SK-N-SH (cell line): ENCODE measurements at regions not wholly inside any gene's neighbourhood (a gene's known extent, or its start where the extent isn't known, plus 50 kb on each side); places are given as distances from the start of the nearest gene placed in this dataset.

ENCODE experiments used
- CTCF ChIA-PET: fragments of 300-600, 350-600 bp; formaldehyde crosslinking; extraction: SDS; loops from one replicate; lab custom pipeline; 2021; lab: Yijun Ruan, JAX
- POLR2A ChIA-PET: fragments of 350-600 bp; sonication (Branson Sonifier 250); formaldehyde crosslinking; extraction: SDS; loops from one replicate; lab custom pipeline; 2020; ENCODE audit warnings: antibody characterized with exemption, inconsistent platforms; lab: Yijun Ruan, JAX
- DNase-seq: peaks from one replicate; pipeline ENCODE4 v3.0.0; 2012
- H2AFZ ChIP-seq: fragments of 200-600 bp; sonication (generic); 2 replicates; pipeline ENCODE4 v1.8.1; 2016; ENCODE audit warnings: antibody characterized with exemption, mild to moderate bottlenecking, low read depth
- H3F3A ChIP-seq: fragments of 200-600 bp; sonication (generic); replicated peaks from 2 replicates; pipeline ENCODE3; 2016; ENCODE audit warnings: antibody characterized with exemption, mild to moderate bottlenecking; ENCODE audit not compliant: insufficient read depth
- H3K27ac ChIP-seq, 2 experiments: fragments of 200-500 bp in 1 of 2; fragments of 200-600 bp in 1 of 2; sonication (Bioruptor generic) in 1 of 2; sonication (generic), shearing (Covaris generic) in 1 of 2; 2 replicates each; pipeline versions ENCODE4 v1.5.1 to v1.6.1; 2014 to 2016; ENCODE audit warnings: low read depth in 2 of 2, inconsistent platforms in 1 of 2, low read length in 1 of 2, mild to moderate bottlenecking in 1 of 2, mixed read lengths in 1 of 2
- H3K27me3 ChIP-seq: fragments of 200-600 bp; sonication (generic), shearing (Covaris generic); 2 replicates; pipeline ENCODE4 v1.6.1; 2016; ENCODE audit warnings: mixed run types; ENCODE audit not compliant: insufficient read depth
- H3K36me3 ChIP-seq, 2 experiments: fragments of 200-500 bp in 1 of 2; fragments of 200-600 bp in 1 of 2; sonication (Bioruptor generic) in 1 of 2; sonication (generic) in 1 of 2; replicated peaks in 1 of 2; 2 replicates each; pipeline versions ENCODE3 to v1.5.1; 2014 to 2016; ENCODE audit warnings: low read length in 1 of 2, mild to moderate bottlenecking in 1 of 2; ENCODE audit not compliant: insufficient read depth in 2 of 2, control insufficient read depth in 1 of 2
- H3K4me1 ChIP-seq, 2 experiments: fragments of 200-500 bp in 1 of 2; fragments of 200-600 bp in 1 of 2; sonication (Bioruptor generic) in 1 of 2; sonication (generic), shearing (Covaris generic) in 1 of 2; 2 replicates each; pipeline versions ENCODE4 v1.5.1 to v1.6.1; 2014 to 2016; ENCODE audit warnings: low read depth in 1 of 2, low read length in 1 of 2, mixed run types in 1 of 2; ENCODE audit not compliant: insufficient read depth in 2 of 2, control insufficient read depth in 1 of 2
- H3K4me2 ChIP-seq: fragments of 200-600 bp; sonication (generic), shearing (Covaris generic); 2 replicates; pipeline ENCODE4 v1.6.1; 2017; ENCODE audit warnings: mixed run types
- H3K4me3 ChIP-seq, 2 experiments: fragments of 200-500 bp in 1 of 2; fragments of 200-600 bp in 1 of 2; sonication (Bioruptor generic) in 1 of 2; sonication (generic), shearing (Covaris generic) in 1 of 2; 2 replicates each; pipeline versions ENCODE4 v1.5.1 to v1.8.1; 2014 to 2016; ENCODE audit warnings: low read depth in 2 of 2, inconsistent platforms in 1 of 2, low read length in 1 of 2, mild to moderate bottlenecking in 1 of 2, mixed read lengths in 1 of 2, moderate library complexity in 1 of 2
- H3K79me2 ChIP-seq: fragments of 200-600 bp; sonication (generic); 2 replicates; pipeline ENCODE4 v1.8.1; 2017; ENCODE audit warnings: mild to moderate bottlenecking; ENCODE audit not compliant: insufficient read depth
- H3K9ac ChIP-seq: fragments of 200-600 bp; sonication (generic); 2 replicates; pipeline ENCODE4 v1.6.1; 2017; ENCODE audit warnings: mixed run types
- H3K9me2 ChIP-seq: fragments of 200-600 bp; sonication (generic); 2 replicates; pipeline ENCODE4 v1.6.1; 2017; ENCODE audit warnings: mixed run types
- H3K9me3 ChIP-seq: fragments of 200-600 bp; sonication (generic); 2 replicates; pipeline ENCODE4 v1.6.1; 2017; ENCODE audit warnings: mixed run types, mild to moderate bottlenecking, moderate library complexity
- H4K20me1 ChIP-seq: fragments of 200-600 bp; sonication (generic); 2 replicates; pipeline ENCODE4 v1.6.1; 2017; ENCODE audit warnings: mild to moderate bottlenecking, mixed run types; ENCODE audit not compliant: insufficient read depth
- CTCF ChIP-seq: fragments of 200-600 bp; sonication (generic); IDR thresholded peaks from 2 replicates; pipeline ENCODE4 v1.6.1; 2017; ENCODE audit warnings: antibody characterized with exemption, mild to moderate bottlenecking, moderate library complexity
- ELF1 ChIP-seq: IDR thresholded peaks from 2 replicates; pipeline ENCODE4 v1.4.0; 2012
- EZH2phosphoT487 ChIP-seq: fragments of 200-600 bp; sonication (generic); IDR thresholded peaks from 2 replicates; pipeline ENCODE4 v1.6.1; 2017; ENCODE audit warnings: low read depth, mixed run types, mild to moderate bottlenecking, antibody characterized with exemption, moderate library complexity, borderline replicate concordance
- FOSL2 ChIP-seq: IDR thresholded peaks from 2 replicates; pipeline ENCODE4 v1.4.0; 2012; ENCODE audit warnings: low read depth, mild to moderate bottlenecking, moderate library complexity, borderline replicate concordance
- FOXJ3 ChIP-seq: sonication (generic); formaldehyde crosslinking; IDR thresholded peaks from 2 replicates; pipeline ENCODE4 v1.5.1; 2020; ENCODE audit warnings: mild to moderate bottlenecking, missing genetic modification reagents
- GABPA ChIP-seq: IDR thresholded peaks from 2 replicates; pipeline ENCODE4 v1.4.0; 2012; ENCODE audit warnings: low read depth, mild to moderate bottlenecking
- MEF2A ChIP-seq: IDR thresholded peaks from 2 replicates; pipeline ENCODE4 v1.4.0; 2012; ENCODE audit warnings: low read depth, borderline replicate concordance
- MXI1 ChIP-seq: IDR thresholded peaks from 2 replicates; pipeline ENCODE4 v1.6.1; 2012; ENCODE audit warnings: mild to moderate bottlenecking, low read depth, low read length, improper control_type of control experiment
- NRF1 ChIP-seq: IDR thresholded peaks from 2 replicates; pipeline ENCODE4 v1.6.1; 2012; ENCODE audit warnings: low read depth, mild to moderate bottlenecking, low read length
- PBX3 ChIP-seq: IDR thresholded peaks from 2 replicates; pipeline ENCODE4; 2012
- RAD21 ChIP-seq: IDR thresholded peaks from 2 replicates; pipeline ENCODE4 v1.6.1; 2012; ENCODE audit warnings: mild to moderate bottlenecking, low read length
- RFX5 ChIP-seq: IDR thresholded peaks from 2 replicates; pipeline ENCODE4 v1.6.1; 2012; ENCODE audit warnings: mild to moderate bottlenecking, improper control_type of control experiment, low read length
- RXRA ChIP-seq: IDR thresholded peaks from 2 replicates; pipeline ENCODE4 v1.4.0; 2012; ENCODE audit warnings: low read depth, mild to moderate bottlenecking, borderline replicate concordance
- TAF1 ChIP-seq: IDR thresholded peaks from 2 replicates; pipeline ENCODE4 v1.6.1; 2012; ENCODE audit warnings: low read depth, mild to moderate bottlenecking, low read length, moderate library complexity, borderline replicate concordance
- TCF12 ChIP-seq: IDR thresholded peaks from 2 replicates; pipeline ENCODE4 v1.4.0; 2012
- TEAD4 ChIP-seq: IDR thresholded peaks from 2 replicates; pipeline ENCODE4 v1.4.0; 2012; ENCODE audit warnings: mild to moderate bottlenecking, borderline replicate concordance; ENCODE audit not compliant: insufficient read depth
- USF1 ChIP-seq: IDR thresholded peaks from 2 replicates; pipeline ENCODE4 v1.4.0; 2012; ENCODE audit warnings: low read depth, borderline replicate concordance
- YY1 ChIP-seq: IDR thresholded peaks from 2 replicates; pipeline ENCODE4 v1.4.0; 2012; ENCODE audit warnings: low read depth, mild to moderate bottlenecking
- ZBTB33 ChIP-seq: IDR thresholded peaks from 2 replicates; pipeline ENCODE4 v1.4.0; 2012; ENCODE audit warnings: low read depth, borderline replicate concordance
- WGBS: methylation state at CpG from one replicate; pipeline ENCODE4 v1.1.6; 2017; ENCODE audit warnings: low lambda C conversion rate; 5-methylcytosine and 5-hydroxymethylcytosine counted together

- Histone ChIP-seq H3K4me1 (no peaks in the 10 kb centered on the region), H3K9ac (no peak overlapping the region), H3K9me3 (no peaks in the 10 kb centered on the region), H3K9me2 (no peaks in the 10 kb centered on the region), H3K36me3 (no peaks in the 10 kb centered on the region), H3K4me2 (no peak overlapping the region), H2AFZ (no peak overlapping the region), H3K79me2 (no peaks in the 10 kb centered on the region), H4K20me1 (no peaks in the 10 kb centered on the region), H3F3A (no peaks in the 10 kb centered on the region), H3K27ac (no peak overlapping the region), H3K4me3 (no peak overlapping the region), H3K27me3 (no peaks in the 10 kb centered on the region)
- CTCF ChIA-PET: no interaction called here
- 34% methylated on average over 5 of the region's 7 CpGs for WGBS
- TF ChIP-seq MEF2A (no peak), FOXJ3 (CRISPR knock-in tag) (no peak), RAD21 (no peak), TCF12 (no peak), ZBTB33 (no peak), NRF1 (no peak), TAF1 (no peak)
- DNase-seq: no peak
- POLR2A ChIA-PET: no interaction called here
These were observed 764.8 kb upstream of the LUZP2 start for GRCh38 chr11:23732026-23732425.

GRCh38 chr11:23746896-23747295 is 750.0 kb upstream of the LUZP2 start:
- H3K4me2 ChIP-seq: no peak overlapping the region
- no peaks in the 10 kb centered on the region for H3K4me1 ChIP-seq
- no peaks in the 10 kb centered on the region for H3F3A ChIP-seq
- H2AFZ ChIP-seq: no peak overlapping the region
- CTCF ChIA-PET: no interaction called here
- H3K4me3 ChIP-seq: no peak overlapping the region
- no peak for DNase-seq
- POLR2A ChIA-PET: no interaction called here
- no peaks in the 10 kb centered on the region for H3K79me2 ChIP-seq
- H3K9ac ChIP-seq: no peak overlapping the region
- no peaks in the 10 kb centered on the region for H3K9me3 ChIP-seq
- H3K36me3 ChIP-seq: no peaks in the 10 kb centered on the region
- 31% methylated on average over 1 of the region's 1 CpG for WGBS
- no peak overlapping the region for H3K27ac ChIP-seq
- no peaks in the 10 kb centered on the region for H3K27me3 ChIP-seq
- no peaks in the 10 kb centered on the region for H4K20me1 ChIP-seq
- no peak for TF ChIP-seq TCF12
- no peak for TF ChIP-seq USF1
- TF ChIP-seq ZBTB33: no peak
- TF ChIP-seq RXRA: no peak
- TF ChIP-seq TEAD4: no peak
- no peak for TF ChIP-seq RAD21
- TF ChIP-seq RFX5: no peak
- TF ChIP-seq MXI1: no peak
- TF ChIP-seq TAF1: no peak
- TF ChIP-seq EZH2phosphoT487: no peak
- no peak for TF ChIP-seq ELF1
- TF ChIP-seq GABPA: no peak
- TF ChIP-seq CTCF: no peak
- no peak for TF ChIP-seq FOSL2
- TF ChIP-seq PBX3: no peak
- no peak for TF ChIP-seq YY1
- TF ChIP-seq FOXJ3 (CRISPR knock-in tag): no peak
- no peaks in the 10 kb centered on the region; the same call in 1 of the 2 replicates for H3K9me2 ChIP-seq
